VCaP (cell line): ENCODE measurements at regions not wholly inside any gene's neighbourhood (a gene's known extent, or its start where the extent isn't known, plus 50 kb on each side); places are given as distances from the start of the nearest gene placed in this dataset.

Experiments used
- H3K27ac ChIP-seq: fragments of 450-650 bp; 2 replicates; pipeline ENCODE4 v1.5.1; 2017
- CTCF ChIP-seq: fragments of 450-650 bp; conservative IDR thresholded peaks from 2 replicates; pipeline ENCODE4 v1.5.1; 2017; ENCODE audit warnings: mild to moderate bottlenecking, moderate library complexity

- H3K27ac ChIP-seq = no peak overlapping the region
- no peak for TF ChIP-seq CTCF
These were observed 151.8 kb downstream of the SEC61B start for GRCh38 chr9:99373912-99374311.

- TF ChIP-seq CTCF = no peak
- H3K27ac ChIP-seq = no peak overlapping the region
These were observed 152.7 kb downstream of the SEC61B start for GRCh38 chr9:99374793-99375192.

GRCh38 chr9:99375481-99375880 lies 153.4 kb downstream of the SEC61B start:
- no peak for TF ChIP-seq CTCF
- no peak overlapping the region for H3K27ac ChIP-seq

- no peak overlapping the region for H3K27ac ChIP-seq
- no peak for TF ChIP-seq CTCF
These were observed 156.0 kb downstream of the SEC61B start for GRCh38 chr9:99377790-99378775.

- H3K27ac ChIP-seq = no peak overlapping the region
- no peak for TF ChIP-seq CTCF
These were observed 161.5 kb downstream of the SEC61B start for GRCh38 chr9:99383536-99383935.

- no peak overlapping the region for H3K27ac ChIP-seq
- TF ChIP-seq CTCF = no peak
These were observed 163.1 kb downstream of the SEC61B start for GRCh38 chr9:99385215-99385614.

GRCh38 chr9:99385814-99386279 lies 163.8 kb downstream of the SEC61B start:
- no peak for TF ChIP-seq CTCF
- H3K27ac ChIP-seq = no peak overlapping the region
